Fibroblast of skin of right quadriceps (primary cell): ENCODE measurements at regions not wholly inside any gene's neighbourhood (a gene's known extent, or its start where the extent isn't known, plus 50 kb on each side); places are given as distances from the start of the nearest gene placed in this dataset.
"Not testable (repeated sequence)": the region's sequence is repeated elsewhere in the genome, so short reads cannot be mapped to it uniquely, and the experiment has no call there.

ENCODE experiments used
- DNase-seq: peaks from one replicate; pipeline ENCODE4 v3.0.0-alpha.2; 2013

- no peak for DNase-seq
Observed at GRCh38 chr1:18564676-18565075, 66.0 kb upstream of the PAX7 start.

GRCh38 chr1:18565321-18565720 is 65.3 kb upstream of the PAX7 start:
- DNase-seq: no peak

- no peak for DNase-seq
Observed at GRCh38 chr1:18568489-18568888, 62.2 kb upstream of the PAX7 start.

- DNase-seq: no peak
Observed at GRCh38 chr1:18569251-18569650, 61.4 kb upstream of the PAX7 start.

GRCh38 chr1:18569811-18570545 is 60.7 kb upstream of the PAX7 start:
- no peak for DNase-seq

GRCh38 chr1:18571275-18571674 is 59.4 kb upstream of the PAX7 start:
- DNase-seq: no peak

- no peak for DNase-seq
Observed at GRCh38 chr1:18572022-18572880, 58.4 kb upstream of the PAX7 start.

- no peak for DNase-seq
Observed at GRCh38 chr1:18573170-18573569, 57.5 kb upstream of the PAX7 start.

- DNase-seq: no peak
Observed at GRCh38 chr1:18574754-18575153, 55.9 kb upstream of the PAX7 start.

GRCh38 chr1:18575620-18576019 is 55.0 kb upstream of the PAX7 start:
- peak; percentile 10 for DNase-seq

- no peak for DNase-seq
Observed at GRCh38 chr1:18578271-18578670, 52.4 kb upstream of the PAX7 start.

- DNase-seq: not testable (repeated sequence)
Observed at GRCh38 chr1:18579267-18579666, 51.4 kb upstream of the PAX7 start.

- DNase-seq: no peak
Observed at GRCh38 chr1:18580047-18580446, 50.6 kb upstream of the PAX7 start.

GRCh38 chr1:18580691-18581419 is 49.8 kb upstream of the PAX7 start:
- DNase-seq: no peak
